ENCODE measurements at regions not wholly inside any gene's neighbourhood (a gene's known extent, or its start where the extent isn't known, plus 50 kb on each side); places are given as distances from the start of the nearest gene placed in this dataset.
"Not testable (repeated sequence)": the region's sequence is repeated elsewhere in the genome, so short reads cannot be mapped to it uniquely, and the experiment has no call there.

DNA sequence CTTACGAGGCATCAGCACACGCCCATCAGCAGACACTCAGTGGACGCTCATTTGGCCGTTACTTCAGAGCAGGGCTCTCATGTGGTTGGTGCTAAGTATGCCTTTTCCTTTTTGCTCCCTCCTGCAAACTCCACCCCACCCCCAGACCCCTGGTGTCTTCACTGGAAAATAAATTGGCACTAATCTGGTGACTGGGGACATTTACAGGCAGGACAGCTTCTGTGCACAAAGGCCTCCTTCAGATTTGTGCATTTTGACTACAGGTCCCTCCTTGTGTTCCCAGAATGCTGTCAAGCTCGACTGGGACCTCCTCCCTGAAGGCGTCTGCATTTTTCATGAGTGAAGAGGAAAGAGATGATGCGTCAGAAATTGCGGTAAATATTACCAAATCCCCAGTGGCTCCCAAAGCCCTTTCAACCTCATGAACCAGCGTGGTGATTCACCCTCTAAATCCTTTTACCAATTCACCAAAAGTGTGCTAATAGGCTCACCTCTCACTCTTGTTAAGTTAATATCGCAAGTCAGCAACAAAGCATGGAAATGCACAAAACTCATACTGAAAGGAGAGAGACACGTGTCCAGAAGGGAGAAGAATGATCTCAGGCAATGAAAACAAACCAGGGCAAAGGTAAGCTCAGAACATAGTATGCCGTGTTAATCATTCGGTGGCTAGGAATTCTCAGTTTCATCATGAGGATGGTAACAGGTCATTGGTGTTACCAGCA, 119.0 kb downstream of the NKX6-1 start:
- no peak for DNase-seq (ENCODE audit: low read depth, low spot score)

DNA sequence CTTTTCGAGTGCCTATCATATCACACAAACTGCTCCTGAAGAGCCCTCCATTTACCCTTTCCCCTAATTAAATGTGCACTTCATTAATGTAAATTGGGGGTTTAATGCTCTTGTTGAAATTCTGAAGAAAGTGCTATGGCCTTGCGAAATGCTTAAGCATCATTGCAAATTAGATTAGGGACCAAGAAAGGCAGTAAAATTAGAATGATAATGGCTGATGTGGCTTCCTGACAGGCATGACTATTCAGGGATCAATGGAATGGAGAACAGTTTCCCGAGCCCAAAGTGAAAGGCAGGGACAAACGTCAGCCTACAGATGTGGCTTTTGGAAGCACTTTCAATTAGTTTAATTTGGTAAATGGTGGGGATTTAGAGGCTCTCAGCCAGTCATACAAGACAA, 120.1 kb downstream of the NKX6-1 start:
- DNase-seq (ENCODE audit: low read depth, low spot score) = no peak

DNA sequence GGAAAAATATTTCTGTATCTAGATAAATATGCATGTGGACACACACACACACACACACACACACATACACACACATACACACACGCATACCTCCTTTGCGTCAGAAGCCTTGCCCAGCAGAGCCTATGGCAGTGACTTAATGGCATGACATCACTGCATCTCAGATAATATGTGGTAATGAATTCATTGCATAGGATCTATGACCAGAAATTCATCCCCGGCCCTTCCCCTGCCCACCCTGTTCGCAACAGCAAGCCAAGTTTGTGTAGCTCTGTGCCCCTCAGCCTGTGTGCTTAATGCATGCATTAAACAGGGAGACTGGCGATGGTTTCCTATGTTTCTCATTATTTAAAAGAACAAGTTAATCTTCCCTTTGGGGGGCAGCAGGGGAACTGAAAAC, 120.7 kb downstream of the NKX6-1 start:
- DNase-seq (ENCODE audit: low read depth, low spot score) = no peak

DNA sequence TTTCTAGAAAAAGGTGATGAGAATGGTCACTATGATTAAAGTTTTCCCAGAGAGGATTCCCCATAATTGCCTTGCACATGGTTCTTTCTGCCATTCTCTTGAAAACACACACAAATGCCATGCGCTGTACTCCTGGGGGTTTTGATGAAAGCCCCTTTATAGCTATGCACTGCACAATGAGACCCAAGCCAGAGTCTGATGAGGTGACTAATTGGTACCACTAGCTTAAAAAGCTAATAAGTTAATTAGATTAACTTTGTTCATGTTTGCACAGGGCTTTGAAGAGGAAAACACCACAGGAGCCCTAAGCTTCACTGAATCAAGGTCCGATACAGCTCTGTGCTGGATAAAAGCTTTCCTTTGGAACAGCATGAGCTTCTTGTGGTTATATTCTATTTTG, 132.2 kb downstream of the NKX6-1 start:
- no peak for DNase-seq (ENCODE audit: low read depth, low spot score)

DNA sequence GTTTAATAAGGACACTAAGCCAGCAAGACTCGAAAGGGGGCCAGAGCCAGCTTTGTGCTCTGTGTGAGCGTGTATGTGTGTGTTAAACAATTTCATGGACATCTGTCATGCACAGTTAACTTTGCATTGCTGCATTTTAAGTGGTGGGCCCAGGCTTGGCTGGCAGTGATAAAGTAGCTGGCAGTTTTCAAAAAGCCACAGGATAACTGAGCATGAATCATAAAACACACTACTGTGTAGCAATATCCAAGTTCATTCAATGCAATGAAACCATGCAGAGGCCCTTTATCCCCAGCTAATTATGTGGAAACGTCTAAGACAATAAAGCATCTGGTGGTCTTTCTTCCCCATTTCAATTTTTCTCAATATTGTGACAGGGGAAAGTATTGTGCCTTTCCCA, 132.9 kb downstream of the NKX6-1 start:
- DNase-seq (ENCODE audit: low read depth, low spot score) = no peak

DNA sequence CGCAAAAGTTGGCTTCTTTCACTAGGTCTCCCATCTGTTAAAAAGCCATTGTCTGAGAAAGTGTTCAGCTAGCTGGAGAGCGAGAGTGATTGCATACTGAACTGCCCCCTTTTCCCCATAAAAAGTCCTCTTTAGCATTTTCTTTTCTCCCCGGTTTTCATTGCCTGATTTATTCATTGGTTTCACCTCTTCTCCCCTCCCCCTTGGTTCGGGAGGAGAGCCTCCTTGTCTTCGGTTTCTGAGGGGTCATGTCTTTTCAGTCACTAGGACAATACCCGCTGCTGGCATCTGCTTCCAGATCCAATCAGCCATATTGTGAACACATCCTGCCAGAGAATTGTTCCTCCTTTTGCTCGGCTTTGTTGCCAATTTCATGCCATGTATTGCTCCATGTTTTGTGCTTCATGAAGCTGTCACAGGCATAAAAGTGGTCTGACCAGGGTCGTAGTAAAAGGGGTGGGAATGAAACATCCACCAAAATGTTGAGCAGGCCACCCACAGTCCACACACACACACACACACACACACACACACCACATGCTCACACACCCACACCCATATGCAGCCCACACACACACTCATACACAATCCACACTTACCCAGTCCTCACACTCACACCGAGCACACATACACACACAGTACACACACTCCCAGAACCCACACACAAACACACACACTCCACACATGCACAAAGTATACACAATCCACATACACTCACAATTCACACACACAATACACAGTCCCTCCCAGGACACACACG, 136.0 kb downstream of the NKX6-1 start:
- DNase-seq (ENCODE audit: low read depth, low spot score) = no peak

DNA sequence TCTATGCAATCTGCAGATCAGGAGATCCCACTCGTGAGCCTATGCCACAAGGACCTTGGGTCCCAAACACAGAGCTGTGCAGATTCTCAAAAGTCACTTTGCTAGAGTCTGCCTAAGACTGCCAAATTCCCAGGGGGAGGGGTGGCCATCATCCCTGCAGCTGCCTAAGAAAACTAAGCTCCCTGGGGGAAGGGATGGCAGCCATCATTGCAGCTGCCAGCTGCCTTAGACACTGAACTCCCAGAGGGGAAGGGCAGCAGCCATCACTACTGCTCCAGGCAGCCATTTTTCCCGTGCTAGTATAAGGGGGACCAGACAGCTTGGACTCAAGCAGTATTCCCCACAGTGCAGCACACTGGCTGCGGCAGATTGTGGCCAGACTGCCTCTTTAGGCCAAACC, 156.9 kb downstream of the NKX6-1 start:
- no peak for DNase-seq (ENCODE audit: low read depth, low spot score)

DNA sequence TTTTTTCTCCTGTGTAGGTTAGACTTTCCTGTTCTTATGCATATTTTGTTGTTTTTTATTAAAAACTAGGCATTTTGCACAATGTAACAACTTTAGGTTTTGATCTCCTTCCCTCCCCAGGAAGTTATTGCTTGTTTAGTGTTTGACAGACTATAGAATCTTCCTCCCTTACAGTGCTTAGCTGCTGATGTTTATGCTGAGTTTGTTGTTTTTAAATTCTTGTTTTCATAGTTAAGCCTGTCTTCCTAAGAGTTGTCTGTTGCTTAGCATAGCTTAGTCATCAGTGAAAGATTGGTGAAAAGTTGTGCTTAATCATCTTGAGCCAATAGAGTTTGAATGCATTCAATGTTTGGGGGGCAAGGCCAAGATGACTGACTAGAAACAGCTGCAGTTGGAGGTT, 157.5 kb downstream of the NKX6-1 start:
- DNase-seq (ENCODE audit: low read depth, low spot score) = no peak

DNA sequence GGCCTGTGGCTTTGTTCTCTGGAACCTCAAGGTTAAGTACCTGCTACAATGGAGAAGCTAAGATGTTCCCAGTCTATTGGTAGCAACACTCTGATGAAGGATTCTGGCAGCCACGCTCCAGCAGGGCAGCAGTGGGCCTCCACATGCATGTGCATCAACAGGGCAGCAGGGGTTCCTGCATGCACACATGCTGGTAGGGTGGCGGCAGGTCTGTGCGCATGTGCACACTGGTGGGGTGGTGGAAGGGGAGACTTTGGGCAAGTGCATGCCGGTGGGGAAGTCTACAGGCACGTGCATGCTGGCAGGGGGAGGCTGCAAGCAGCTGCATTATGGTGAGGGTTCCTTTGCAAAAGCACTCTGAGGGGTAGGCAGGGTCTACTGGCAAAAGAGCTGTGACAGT, 160.7 kb downstream of the NKX6-1 start:
- no peak for DNase-seq (ENCODE audit: low read depth, low spot score)

DNA sequence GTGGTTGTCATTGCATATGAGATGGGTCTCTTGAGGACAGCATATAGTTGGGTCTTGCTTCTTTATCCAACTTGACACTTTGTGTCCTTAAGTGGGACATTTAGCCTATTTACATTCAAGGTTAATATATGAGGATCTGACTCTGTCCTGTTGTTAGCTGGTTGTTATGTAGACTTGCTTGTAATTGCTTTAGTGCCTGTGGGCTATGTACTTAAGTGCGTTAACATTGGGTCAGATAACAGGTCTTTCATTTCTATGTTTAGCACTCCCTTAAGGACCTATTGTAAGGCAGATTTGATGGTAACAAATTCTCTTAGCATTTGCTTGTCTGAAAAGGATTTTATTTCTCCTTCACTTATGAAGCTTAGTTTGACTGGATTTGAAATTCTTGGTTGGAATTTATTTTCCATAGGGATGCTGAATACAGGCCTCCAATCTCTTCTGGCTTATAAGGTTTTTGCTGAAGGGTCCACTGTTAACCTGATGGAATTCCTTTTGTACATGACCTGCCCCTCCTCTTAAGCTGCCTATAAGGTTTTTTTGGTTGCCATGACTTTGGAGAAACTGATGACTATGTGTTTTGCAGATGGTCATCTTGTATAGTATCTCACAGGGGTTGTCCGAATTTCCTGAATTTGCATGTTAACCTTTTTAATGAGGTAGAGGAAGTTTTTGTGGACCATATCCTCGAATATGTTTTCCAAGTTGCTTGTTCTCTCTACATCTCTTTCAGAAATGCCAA, 162.0 kb downstream of the NKX6-1 start:
- DNase-seq (ENCODE audit: low read depth, low spot score) = no peak

DNA sequence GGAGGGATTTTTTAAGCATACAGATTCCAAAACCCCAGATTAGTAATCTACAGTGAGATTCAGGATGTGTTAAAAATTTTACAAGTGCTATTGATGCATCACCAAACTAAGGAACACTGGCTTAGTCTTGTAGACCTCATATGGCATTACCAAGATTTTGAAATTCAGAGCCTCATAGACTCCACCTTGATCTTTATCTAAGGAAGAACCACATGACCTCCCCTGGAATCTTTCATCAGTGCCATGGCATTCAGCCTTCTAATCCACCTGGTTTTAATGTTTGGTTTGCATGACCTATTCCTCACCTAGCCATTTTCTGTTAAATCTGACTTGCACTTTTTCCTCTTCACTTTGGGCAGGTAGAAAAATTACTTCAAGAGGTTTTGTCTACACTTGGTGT, 171.6 kb downstream of the NKX6-1 start:
- DNase-seq (ENCODE audit: low read depth, low spot score) = no peak

DNA sequence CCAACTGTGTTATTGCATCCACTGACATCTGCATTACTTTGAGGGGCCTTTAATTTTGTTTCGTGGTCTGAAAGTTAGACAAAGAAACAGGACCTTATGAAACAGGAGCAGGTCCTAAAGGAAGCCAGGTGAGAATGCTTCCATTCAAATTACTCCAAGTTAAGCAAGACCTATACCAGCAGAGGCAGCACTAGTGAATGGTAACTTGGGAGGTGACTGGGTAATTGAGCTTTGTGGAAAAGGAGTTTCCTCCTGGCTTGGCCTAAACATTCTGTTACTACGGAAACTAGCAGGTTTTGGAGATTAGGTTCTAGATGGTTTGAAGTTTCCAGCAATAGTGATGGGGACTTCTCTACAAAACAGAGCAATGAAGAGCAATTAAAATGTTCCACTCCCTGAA, 173.5 kb downstream of the NKX6-1 start:
- DNase-seq (ENCODE audit: low read depth, low spot score) = no peak

DNA sequence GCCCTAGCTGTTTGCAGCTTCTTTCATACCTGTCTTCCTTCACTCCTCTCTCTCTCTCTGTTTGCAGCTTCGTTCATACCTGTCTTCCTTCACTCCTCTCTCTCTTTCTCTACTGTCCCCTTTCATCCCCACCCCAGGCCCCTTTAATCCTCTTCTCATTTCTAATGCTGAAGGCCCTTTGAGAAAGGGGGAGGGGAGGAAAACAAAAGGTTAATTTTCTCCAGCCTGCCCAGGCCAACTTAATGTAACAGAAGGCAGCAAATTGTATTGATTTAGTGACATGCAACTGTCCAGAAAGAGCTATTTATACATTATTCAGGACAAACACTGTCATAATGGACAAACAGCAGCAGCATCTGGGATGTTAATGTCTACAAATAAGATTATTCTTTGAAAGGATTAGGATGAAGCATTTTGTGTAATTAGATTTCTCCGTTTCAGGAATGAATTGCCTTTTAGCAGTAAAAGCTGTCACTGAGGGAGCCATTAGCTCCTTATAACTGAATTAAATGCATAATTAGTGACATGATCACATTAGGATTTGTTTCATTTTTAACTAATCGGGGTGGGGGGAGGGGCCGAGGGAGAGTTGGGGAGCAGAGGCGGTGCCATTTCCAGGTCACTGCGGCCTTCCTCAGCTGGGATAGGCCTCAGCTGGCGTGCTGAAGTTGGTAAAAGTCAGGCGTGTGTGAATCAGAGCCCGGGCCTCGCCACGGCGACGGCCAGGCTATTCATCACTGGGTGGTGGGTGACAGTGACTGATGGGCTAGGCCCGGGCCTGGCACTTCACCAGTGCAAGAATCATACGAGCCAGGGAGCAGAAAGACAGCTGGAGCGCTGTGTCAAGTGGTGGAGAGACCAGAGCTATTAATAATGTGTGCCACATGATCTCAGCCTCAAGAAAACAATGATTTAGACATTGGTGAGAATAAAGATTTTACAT, 174.5 kb downstream of the NKX6-1 start:
- no peak for DNase-seq (ENCODE audit: low read depth, low spot score)

DNA sequence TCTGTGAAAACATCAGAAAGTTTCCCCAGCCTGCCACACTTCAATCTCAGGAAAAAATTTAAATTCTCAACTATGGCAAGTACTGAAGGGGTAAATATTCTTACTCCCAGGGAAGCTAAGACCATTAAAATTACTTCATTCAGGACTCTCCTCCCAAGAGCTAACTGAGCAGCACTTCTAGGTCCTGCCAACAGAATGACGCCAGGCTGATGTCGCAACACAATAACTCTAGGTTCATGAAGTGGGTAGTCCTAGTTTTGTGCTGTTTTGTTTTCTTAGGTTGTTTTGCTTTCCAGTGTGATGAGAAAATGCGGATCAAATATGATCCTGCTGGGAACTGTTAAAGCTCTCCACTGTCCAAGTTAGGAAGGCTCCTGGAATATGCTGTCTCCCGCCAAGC, 180.0 kb downstream of the NKX6-1 start:
- peak; percentile 65 for DNase-seq (ENCODE audit: low read depth, low spot score)

DNA sequence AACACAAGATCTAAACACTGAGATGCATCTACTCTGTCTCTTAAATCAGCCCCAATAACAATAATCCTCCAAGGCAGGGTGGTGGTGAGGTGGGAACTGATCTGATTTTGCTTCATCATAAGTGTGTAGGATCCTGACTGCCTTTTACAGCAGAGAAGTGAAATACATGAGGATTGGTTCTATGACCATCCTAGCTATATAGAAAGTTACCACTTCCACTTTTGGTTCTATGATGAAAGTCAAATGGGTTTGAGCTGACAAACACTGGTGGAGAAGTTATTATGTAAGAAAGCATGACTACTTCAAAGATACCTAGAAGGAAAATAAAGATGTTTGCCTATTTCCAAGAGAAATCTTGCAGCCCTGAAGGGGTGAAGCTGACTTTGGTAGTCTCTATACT, 181.6 kb downstream of the NKX6-1 start:
- DNase-seq (ENCODE audit: low read depth, low spot score) = no peak

DNA sequence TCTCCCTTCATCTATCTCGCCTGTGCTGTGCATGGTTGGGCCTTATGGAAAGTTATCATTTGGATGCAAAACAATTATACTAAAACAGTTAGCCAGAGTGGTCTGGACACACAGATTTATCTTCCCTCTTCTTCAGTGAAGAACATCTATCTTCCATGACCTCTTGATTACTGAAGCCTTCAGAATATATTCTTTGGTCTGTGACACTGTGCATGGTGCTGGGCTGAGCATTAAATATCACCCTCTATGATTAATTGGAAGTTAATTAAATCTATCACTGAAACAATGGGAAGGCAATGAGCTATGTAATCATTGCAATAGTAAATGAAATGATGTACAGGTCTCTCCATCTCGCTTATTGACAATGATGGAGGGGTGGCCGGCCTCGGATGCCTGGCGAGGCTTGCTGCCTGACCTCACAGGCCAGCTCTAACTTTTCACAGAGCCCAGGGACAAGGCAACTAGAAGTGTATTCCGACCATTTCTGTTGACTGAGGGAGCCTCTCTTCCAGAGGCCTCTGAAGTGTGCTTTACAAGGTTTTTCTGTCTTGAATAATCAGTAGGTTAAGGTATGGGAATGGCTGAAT, 186.6 kb downstream of the NKX6-1 start:
- no peak for DNase-seq (ENCODE audit: low read depth, low spot score)

DNA sequence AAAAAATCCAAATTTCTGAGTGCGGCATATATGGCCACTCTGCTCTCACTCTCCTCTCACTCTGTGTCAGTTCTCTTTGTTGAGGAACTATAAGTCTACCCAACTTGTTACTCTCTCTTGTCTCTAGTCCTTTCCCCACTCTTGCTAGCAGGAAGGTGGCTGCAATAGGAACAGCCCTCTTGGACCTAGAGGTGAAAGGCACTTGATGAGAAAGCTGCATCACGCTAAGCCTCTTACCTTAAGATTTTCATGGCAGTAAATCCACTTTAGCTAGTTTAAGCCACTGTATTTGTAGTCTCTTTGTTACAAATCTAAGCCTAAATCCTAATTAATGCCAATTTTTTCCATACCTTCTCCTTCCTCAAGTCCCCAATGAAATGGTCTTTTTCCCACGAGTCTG, 189.9 kb downstream of the NKX6-1 start:
- no peak for DNase-seq (ENCODE audit: low read depth, low spot score)

DNA sequence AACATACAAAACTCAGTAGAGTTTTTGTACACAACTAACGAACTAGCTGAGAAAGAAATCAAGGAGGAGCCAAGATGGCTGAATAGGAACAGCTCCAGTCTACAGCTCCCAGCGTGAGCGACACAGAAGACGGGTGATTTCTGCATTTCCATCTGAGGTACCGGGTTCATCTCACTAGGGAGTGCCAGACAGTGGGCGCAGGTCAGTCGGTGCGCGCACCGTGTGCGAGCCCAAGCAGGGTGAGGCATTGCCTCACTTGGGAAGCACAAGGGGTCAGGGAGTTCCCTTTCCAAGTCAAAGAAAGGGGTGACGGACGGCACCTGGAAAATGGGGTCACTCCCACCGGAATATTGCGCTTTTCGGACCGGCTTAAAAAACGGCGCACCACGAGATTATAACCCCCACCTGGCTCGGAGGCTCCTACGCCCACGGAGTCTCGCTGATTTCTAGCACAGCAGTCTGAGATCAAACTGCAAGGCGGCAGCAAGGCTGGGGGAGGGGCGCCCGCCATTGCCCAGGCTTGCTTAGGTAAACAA, 200.3 kb downstream of the NKX6-1 start:
- not testable (repeated sequence) for DNase-seq (ENCODE audit: low read depth, low spot score)

DNA sequence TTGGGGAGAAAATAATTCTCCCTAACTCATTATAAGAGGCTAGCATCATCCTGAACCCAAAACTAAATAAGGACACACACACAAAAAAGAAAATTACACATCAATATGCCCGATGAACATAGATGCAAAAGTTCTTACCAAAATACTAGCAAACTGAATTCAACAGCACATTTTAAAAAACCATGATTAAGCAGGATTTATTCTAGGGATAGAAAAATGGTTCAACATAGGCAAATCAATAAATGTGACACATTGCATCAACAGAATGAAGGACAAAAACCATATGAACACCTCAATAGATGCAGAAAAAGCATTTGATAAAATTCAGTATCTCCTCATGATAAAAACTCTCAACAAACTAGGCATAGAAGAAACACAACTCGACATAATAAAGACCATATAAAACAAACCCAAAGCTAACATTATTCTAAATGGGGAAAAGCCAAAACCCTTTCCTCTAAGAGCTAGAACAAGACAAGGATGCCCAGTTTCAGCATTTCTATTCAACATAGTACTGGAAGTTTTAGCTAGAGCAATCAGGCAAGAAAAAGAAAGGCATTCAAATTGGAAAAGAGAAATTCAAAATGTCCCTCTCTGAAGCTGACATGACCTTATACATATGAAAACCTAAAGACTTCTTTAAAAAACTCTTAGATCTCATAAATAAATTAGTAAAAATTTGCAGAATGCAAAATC, 200.9 kb downstream of the NKX6-1 start:
- DNase-seq (ENCODE audit: low read depth, low spot score) = no peak

DNA sequence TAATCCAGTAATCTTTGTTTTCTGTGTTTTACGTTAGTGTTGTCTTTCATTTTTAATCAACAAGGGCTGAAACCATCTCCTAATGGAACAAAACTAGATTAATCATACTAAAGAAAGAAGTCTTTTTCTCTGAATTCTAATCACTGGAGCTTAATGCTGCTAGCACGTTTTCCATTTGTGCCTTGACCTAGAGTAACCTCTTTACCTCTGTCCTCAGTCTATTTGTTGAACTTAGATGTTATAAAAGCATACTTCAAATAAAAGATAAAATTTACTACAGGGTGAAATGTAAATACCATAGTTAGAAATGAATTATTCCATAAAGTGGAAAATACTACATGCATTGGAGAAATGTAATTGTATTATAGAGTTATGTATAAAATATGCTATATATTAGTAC, 207.1 kb downstream of the NKX6-1 start:
- DNase-seq (ENCODE audit: low read depth, low spot score) = no peak

Measured in brain pericyte (primary cell).